ENCODE measurements at regions not wholly inside any gene's neighbourhood (a gene's known extent, or its start where the extent isn't known, plus 50 kb on each side); places are given as distances from the start of the nearest gene placed in this dataset.

DNA sequence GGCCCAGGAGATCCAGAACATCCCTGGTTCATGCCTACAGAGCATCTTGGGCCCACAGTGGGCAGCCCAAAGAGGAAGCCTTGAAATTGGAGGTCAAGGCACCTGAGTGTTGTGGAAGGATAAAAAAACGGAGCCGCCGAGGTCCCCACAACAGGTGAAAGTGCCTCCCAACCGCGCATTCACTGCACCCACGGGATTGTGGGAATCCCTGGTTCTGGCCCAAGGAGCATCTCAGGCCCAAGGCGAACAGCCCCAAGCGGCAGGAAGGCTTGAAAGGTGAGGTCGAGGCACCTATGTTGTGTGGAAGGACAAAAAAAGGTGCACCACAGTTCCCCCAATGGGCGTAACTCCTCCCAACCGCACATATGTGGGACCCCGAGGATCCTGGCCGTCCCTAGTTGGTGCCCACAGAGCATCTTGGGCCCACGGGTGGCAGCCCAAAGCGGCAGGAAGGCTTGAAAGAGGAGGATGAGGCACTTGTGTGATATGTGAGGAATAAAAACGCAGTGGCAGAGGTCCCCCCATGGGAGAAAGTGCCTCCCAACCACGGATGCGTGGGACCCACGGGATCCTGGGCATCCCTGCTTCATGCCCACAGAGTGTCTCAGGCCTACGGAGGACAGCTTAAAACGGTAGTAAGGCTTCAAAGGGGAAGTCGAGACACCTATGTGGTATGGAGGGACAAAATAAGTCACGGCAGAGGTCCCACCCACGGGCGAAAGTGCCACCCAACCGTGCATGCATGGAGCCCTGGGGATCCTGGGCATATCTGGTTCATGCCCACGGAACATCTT, 583.9 kb downstream of the ALG10 start:
- TF ChIP-seq, protein P1, sequence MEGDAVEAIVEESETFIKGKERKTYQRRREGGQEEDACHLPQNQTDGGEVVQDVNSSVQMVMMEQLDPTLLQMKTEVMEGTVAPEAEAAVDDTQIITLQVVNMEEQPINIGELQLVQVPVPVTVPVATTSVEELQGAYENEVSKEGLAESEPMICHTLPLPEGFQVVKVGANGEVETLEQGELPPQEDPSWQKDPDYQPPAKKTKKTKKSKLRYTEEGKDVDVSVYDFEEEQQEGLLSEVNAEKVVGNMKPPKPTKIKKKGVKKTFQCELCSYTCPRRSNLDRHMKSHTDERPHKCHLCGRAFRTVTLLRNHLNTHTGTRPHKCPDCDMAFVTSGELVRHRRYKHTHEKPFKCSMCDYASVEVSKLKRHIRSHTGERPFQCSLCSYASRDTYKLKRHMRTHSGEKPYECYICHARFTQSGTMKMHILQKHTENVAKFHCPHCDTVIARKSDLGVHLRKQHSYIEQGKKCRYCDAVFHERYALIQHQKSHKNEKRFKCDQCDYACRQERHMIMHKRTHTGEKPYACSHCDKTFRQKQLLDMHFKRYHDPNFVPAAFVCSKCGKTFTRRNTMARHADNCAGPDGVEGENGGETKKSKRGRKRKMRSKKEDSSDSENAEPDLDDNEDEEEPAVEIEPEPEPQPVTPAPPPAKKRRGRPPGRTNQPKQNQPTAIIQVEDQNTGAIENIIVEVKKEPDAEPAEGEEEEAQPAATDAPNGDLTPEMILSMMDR (IDR thresholded peaks at IDR 0.05; ENCODE audit: borderline replicate concordance, extremely low read depth, low read length, poor library complexity, severe bottlenecking): no peak
- TF ChIP-seq EZH2 (IDR thresholded peaks at IDR 0.05; ENCODE audit: borderline replicate concordance, low read depth, low read length, severe bottlenecking): no peak

Data from DND-41 (cell line).